Lung (tissue), 11 donors: ENCODE measurements at regions not wholly inside any gene's neighbourhood (a gene's known extent, or its start where the extent isn't known, plus 50 kb on each side); places are given as distances from the start of the nearest gene placed in this dataset.

Source experiments
- ATAC-seq: fragments of 200-7000 bp; cut with Tn5 transposase; one replicate; pipeline ENCODE4 v1.9.1; 2020; ENCODE audit warnings: moderate number of reproducible peaks; ENCODE audit not compliant: insufficient read depth, low FRiP score
- DNase-seq, 3 donors: peaks; one replicate each; pipeline ENCODE4 v3.0.0-alpha.2; 2013 to 2017
- H3K27ac ChIP-seq, 2 donors: one replicate each; pipeline ENCODE4 v1.5.1; 2013; ENCODE audit warnings: mild to moderate bottlenecking in 2 of 2, moderate library complexity in 2 of 2, control low read depth in 1 of 2, inconsistent platforms in 1 of 2, low read depth in 1 of 2, low read length in 1 of 2
- H3K27me3 ChIP-seq, 3 donors: one replicate each; pipeline ENCODE4 v1.5.1; 2013; ENCODE audit warnings: low read length in 2 of 3; ENCODE audit not compliant: control insufficient read depth in 3 of 3, insufficient read depth in 3 of 3
- H3K36me3 ChIP-seq, 4 donors: one replicate each; pipeline ENCODE4 v1.5.1; 2013; ENCODE audit warnings: low read length in 4 of 4, mild to moderate bottlenecking in 1 of 4, moderate library complexity in 1 of 4; ENCODE audit not compliant: control insufficient read depth in 4 of 4, insufficient read depth in 4 of 4
- H3K4me1 ChIP-seq, 5 donors: one replicate each; pipeline ENCODE4 v1.5.1; 2013; ENCODE audit warnings: low read length in 5 of 5, mild to moderate bottlenecking in 2 of 5, moderate library complexity in 1 of 5; ENCODE audit not compliant: control insufficient read depth in 5 of 5, insufficient read depth in 5 of 5
- H3K4me3 ChIP-seq: one replicate; pipeline ENCODE4 v1.5.1; 2013; ENCODE audit warnings: mild to moderate bottlenecking, control low read depth, moderate library complexity
- H3K9ac ChIP-seq, 2 donors: one replicate each; pipeline ENCODE4 v1.5.1; 2013; ENCODE audit warnings: low read length in 2 of 2, control low read depth in 1 of 2; ENCODE audit not compliant: insufficient read depth in 1 of 2
- H3K9me3 ChIP-seq, 4 donors: one replicate each; pipeline ENCODE4 v1.5.1; 2013; ENCODE audit warnings: low read length in 3 of 4, mild to moderate bottlenecking in 1 of 4, moderate library complexity in 1 of 4; ENCODE audit not compliant: control insufficient read depth in 4 of 4, insufficient read depth in 3 of 4
- CTCF ChIP-seq: IDR thresholded peaks from 2 replicates; pipeline ENCODE4 v1.5.1; 2012; ENCODE audit warnings: mild to moderate bottlenecking; ENCODE audit errors: control extremely low read depth, extremely low read depth
- WGBS, 2 donors: extraction: QIAGEN DNeasy Blood & Tissue Kit; methylation state at CpG; one replicate each; pipeline ENCODE4 v1.1.7; 2013; 5-methylcytosine and 5-hydroxymethylcytosine counted together
- donor health status: control.
- donor health status: control.
- donor health status: Bipolar disorder and iron deficiency.
- donor health status: healthy.
- donor health status: DM: yes; HTN: yes; CAD: no.

- WGBS, 2 donors = 88 to 93% methylated on average over 4 of the region's 4 CpGs
- Histone ChIP-seq H3K9ac (no peak overlapping the region), H3K27me3 (no peaks in the 10 kb centered on the region), H3K4me3 (no peak overlapping the region), H3K4me1 (peaks cover 0 to 9% (median 2%) of the 10 kb centered on the region in 5 donors), H3K27ac (no peak overlapping the region), H3K36me3 (no peaks in the 10 kb centered on the region), H3K9me3 (peaks cover 0 to 3% (median 0%) of the 10 kb centered on the region in 4 donors)
- no peak for TF ChIP-seq CTCF
- ATAC-seq (no peak), DNase-seq (no peak)
Observed at GRCh38 chr1:115398745-115399144, 60.7 kb upstream of the NGF start.
